ENCODE measurements at regions not wholly inside any gene's neighbourhood (a gene's known extent, or its start where the extent isn't known, plus 50 kb on each side); places are given as distances from the start of the nearest gene placed in this dataset.

DNA sequence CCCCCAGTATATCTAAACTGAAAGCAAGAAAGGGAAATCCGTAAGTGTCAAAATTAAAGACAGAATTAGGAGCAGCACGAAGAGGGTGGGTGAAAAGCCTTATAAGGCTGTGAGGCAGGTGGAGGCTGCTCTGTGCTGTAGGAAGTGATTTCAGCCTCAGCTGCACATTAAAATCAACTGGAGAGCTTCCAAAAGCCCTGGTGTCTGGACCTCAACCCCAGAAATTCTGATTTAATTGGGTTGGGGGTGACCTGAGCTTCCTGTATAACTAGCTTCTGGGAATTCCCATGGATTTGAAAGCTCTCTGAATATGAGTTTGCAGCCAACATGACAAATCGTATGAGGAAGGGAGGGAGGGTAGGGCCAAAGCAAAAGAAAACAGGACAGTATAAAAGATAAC lies 242.4 kb upstream of the TMTC4 start:
- DNase-seq (ENCODE audit: low spot score) (no peak), ATAC-seq (no peak), FAIRE-seq (no peak)
- TF ChIP-seq MED1 (CRISPR knock-in tag; IDR thresholded peaks at IDR 0.05) (no peak), SNRNP70 (IDR thresholded peaks at IDR 0.05; ENCODE audit: low read depth, low read length) (no peak)
- TF ChIP-seq, protein P1, sequence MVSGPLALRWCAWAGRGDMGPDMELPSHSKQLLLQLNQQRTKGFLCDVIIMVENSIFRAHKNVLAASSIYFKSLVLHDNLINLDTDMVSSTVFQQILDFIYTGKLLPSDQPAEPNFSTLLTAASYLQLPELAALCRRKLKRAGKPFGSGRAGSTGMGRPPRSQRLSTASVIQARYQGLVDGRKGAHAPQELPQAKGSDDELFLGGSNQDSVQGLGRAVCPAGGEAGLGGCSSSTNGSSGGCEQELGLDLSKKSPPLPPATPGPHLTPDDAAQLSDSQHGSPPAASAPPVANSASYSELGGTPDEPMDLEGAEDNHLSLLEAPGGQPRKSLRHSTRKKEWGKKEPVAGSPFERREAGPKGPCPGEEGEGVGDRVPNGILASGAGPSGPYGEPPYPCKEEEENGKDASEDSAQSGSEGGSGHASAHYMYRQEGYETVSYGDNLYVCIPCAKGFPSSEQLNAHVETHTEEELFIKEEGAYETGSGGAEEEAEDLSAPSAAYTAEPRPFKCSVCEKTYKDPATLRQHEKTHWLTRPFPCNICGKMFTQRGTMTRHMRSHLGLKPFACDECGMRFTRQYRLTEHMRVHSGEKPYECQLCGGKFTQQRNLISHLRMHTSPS (CRISPR knock-in tag; IDR thresholded peaks at IDR 0.05; ENCODE audit: low read depth): no peak
- Histone ChIP-seq H4K20me1 (ENCODE audit: insufficient read depth, low read length) (no peaks in the 10 kb centered on the region), H3K4me1 (ENCODE audit: insufficient read depth, low read length) (no peaks in the 10 kb centered on the region), H2AFZ (ENCODE audit: low read length) (no peak overlapping the region), H3K27me3 (ENCODE audit: control insufficient read depth in 1 of 2, insufficient read depth in 2 of 2, low read length in 2 of 2) (0 out of 5 replicates have a peak, but pooled peaks cover 0 to 3% of the 10 kb centered on the region in 2 experiments), H3K4me3 (replicated peaks in 1 of 3; ENCODE audit: insufficient read depth in 1 of 3, low read depth in 2 of 3, low read length in 3 of 3) (no peak overlapping the region), H3K9ac (ENCODE audit: insufficient read depth, low read depth, low read length) (no peak overlapping the region), H3K27ac (ENCODE audit: extremely low read length, insufficient read depth, low read length) (no peak overlapping the region), H3K36me3 (replicated peaks in 1 of 2; ENCODE audit: control insufficient read depth in 1 of 2, insufficient read depth in 2 of 2, low read length in 2 of 2) (no peaks in the 10 kb centered on the region), H3K79me2 (ENCODE audit: insufficient read depth, low read length) (no peaks in the 10 kb centered on the region), H3K4me2 (ENCODE audit: low read depth, low read length) (no peak overlapping the region), H3K9me3 (ENCODE audit: low read length) (no peaks in the 10 kb centered on the region)
- CTCF ChIA-PET (ENCODE audit: low intra/inter-chr PET ratio, low total read pairs): no interaction called here
- 16% methylated on average over 3 of the region's 3 CpGs for WGBS (ENCODE audit: low lambda C conversion rate)
- intact Hi-C loops (cut with micrococcal nuclease; ENCODE audit: unreplicated experiment) (no loop called here), in situ Hi-C loops (cut with HindIII; ENCODE audit: extremely low pct_ligation_motif_present, low pct_unique_long_range_greater_than_20kb) (no loop called here)
- BruUV-seq (replicated peaks): no TSS peak
- POLR2A ChIA-PET: no interaction called here

- BruUV-seq (replicated peaks): no TSS peak
- WGBS (ENCODE audit: low lambda C conversion rate): 8% methylated on average over 6 of the region's 6 CpGs
- CTCF ChIA-PET (ENCODE audit: low intra/inter-chr PET ratio, low total read pairs): no interaction called here
Observed at GRCh38 chr13:100913143-100913542, 238.5 kb upstream of the TMTC4 start.

More at GRCh38 chr13:100913143-100913542, 238.5 kb upstream of the TMTC4 start:
- intact Hi-C loops (cut with micrococcal nuclease; ENCODE audit: unreplicated experiment): no loop called here
- no peak overlapping the region for H3K27ac ChIP-seq (ENCODE audit: extremely low read length, insufficient read depth, low read length)
- H3K9me3 ChIP-seq (ENCODE audit: low read length): no peaks in the 10 kb centered on the region
- no peak for TF ChIP-seq ATF7-NPFF (CRISPR knock-in tag; IDR thresholded peaks at IDR 0.05; ENCODE audit: low read depth)
- 0 out of 5 replicates have a peak, but pooled peaks cover 0 to 3% of the 10 kb centered on the region in 2 experiments for H3K27me3 ChIP-seq (ENCODE audit: control insufficient read depth in 1 of 2, insufficient read depth in 2 of 2, low read length in 2 of 2)
- in situ Hi-C loops (cut with HindIII; ENCODE audit: extremely low pct_ligation_motif_present, low pct_unique_long_range_greater_than_20kb): no loop called here
- H3K79me2 ChIP-seq (ENCODE audit: insufficient read depth, low read length): no peaks in the 10 kb centered on the region
- H4K20me1 ChIP-seq (ENCODE audit: insufficient read depth, low read length): no peaks in the 10 kb centered on the region
- DNase-seq (ENCODE audit: low spot score) (no peak), ATAC-seq (no peak), FAIRE-seq (no peak)
- POLR2A ChIA-PET: no interaction called here
- no peak overlapping the region for H3K9ac ChIP-seq (ENCODE audit: insufficient read depth, low read depth, low read length)
- no peaks in the 10 kb centered on the region for H3K36me3 ChIP-seq (replicated peaks in 1 of 2; ENCODE audit: control insufficient read depth in 1 of 2, insufficient read depth in 2 of 2, low read length in 2 of 2)
- no peak overlapping the region for H2AFZ ChIP-seq (ENCODE audit: low read length)
- H3K4me2 ChIP-seq (ENCODE audit: low read depth, low read length): no peak overlapping the region
- no peaks in the 10 kb centered on the region for H3K4me1 ChIP-seq (ENCODE audit: insufficient read depth, low read length)
- no peak overlapping the region for H3K4me3 ChIP-seq (replicated peaks in 1 of 3; ENCODE audit: insufficient read depth in 1 of 3, low read depth in 2 of 3, low read length in 3 of 3)
